Gastroesophageal sphincter (tissue), 4 donors: ENCODE measurements at regions not wholly inside any gene's neighbourhood (a gene's known extent, or its start where the extent isn't known, plus 50 kb on each side); places are given as distances from the start of the nearest gene placed in this dataset.

Experiments used
- ATAC-seq: fragments of 150-250 bp; one replicate; pipeline ENCODE4 v1.9.1; 2016; ENCODE audit warnings: mild to moderate bottlenecking, moderate library complexity
- H3K27ac ChIP-seq, 4 donors: fragments of 200-600 bp; sonication (generic) in 3 of 4; 1 replicate in 3 of 4; 2 replicates in 1 of 4; pipeline ENCODE4 v1.5.1; 2016 to 2019
- H3K27me3 ChIP-seq: fragments of 200-600 bp; sonication (generic); one replicate; pipeline ENCODE4 v1.5.1; 2019
- H3K36me3 ChIP-seq, 2 donors: fragments of 200-600 bp; sonication (generic); one replicate each; pipeline ENCODE4 v1.5.1; 2019; ENCODE audit warnings: control low read depth in 1 of 2
- H3K4me1 ChIP-seq, 3 donors: fragments of 200-600 bp; sonication (generic); 1 replicate in 2 of 3; 2 replicates in 1 of 3; pipeline ENCODE4 v1.5.1; 2016 to 2019; ENCODE audit warnings: control low read depth in 2 of 3
- H3K4me3 ChIP-seq, 2 donors: fragments of 200-600 bp; sonication (generic); one replicate each; pipeline ENCODE4 v1.5.1; 2019; ENCODE audit warnings: mild to moderate bottlenecking in 1 of 2, moderate library complexity in 1 of 2
- H3K9me3 ChIP-seq, 3 donors: fragments of 200-600 bp; sonication (generic); one replicate each; pipeline ENCODE4 v1.5.1; 2017 to 2019; ENCODE audit warnings: control low read depth in 2 of 3
- EP300 ChIP-seq: sonication (generic); formaldehyde crosslinking; IDR thresholded peaks from one replicate; pipeline ENCODE4 v1.6.1; 2017; ENCODE audit warnings: antibody characterized with exemption, mild to moderate bottlenecking
- POLR2A ChIP-seq, 2 donors: fragments of 450-650 bp; IDR thresholded peaks; one replicate each; pipeline ENCODE4 v1.6.1; 2017; ENCODE audit warnings: antibody characterized with exemption in 2 of 2, mild to moderate bottlenecking in 2 of 2, moderate library complexity in 1 of 2
- POLR2AphosphoS5 ChIP-seq: sonication (generic); formaldehyde crosslinking; IDR thresholded peaks from one replicate; pipeline ENCODE4 v1.6.1; 2017; ENCODE audit warnings: antibody characterized with exemption
- WGBS, 2 donors: methylation state at CpG; one replicate each; pipeline ENCODE4 v1.1.5; 2018; ENCODE audit warnings: low coverage in 1 of 2; 5-methylcytosine and 5-hydroxymethylcytosine counted together
- TF ChIP-seq, protein P1 (sequence below), 4 experiments: fragments of 200-600 bp in 2 of 4; fragments of 450-650 bp in 2 of 4; sonication (generic) in 1 of 4; IDR thresholded peaks; one replicate each; pipeline ENCODE4 v1.5.1; 2017 to 2019; ENCODE audit warnings: antibody characterized with exemption in 4 of 4, mild to moderate bottlenecking in 2 of 4, moderate library complexity in 2 of 4

DNA sequence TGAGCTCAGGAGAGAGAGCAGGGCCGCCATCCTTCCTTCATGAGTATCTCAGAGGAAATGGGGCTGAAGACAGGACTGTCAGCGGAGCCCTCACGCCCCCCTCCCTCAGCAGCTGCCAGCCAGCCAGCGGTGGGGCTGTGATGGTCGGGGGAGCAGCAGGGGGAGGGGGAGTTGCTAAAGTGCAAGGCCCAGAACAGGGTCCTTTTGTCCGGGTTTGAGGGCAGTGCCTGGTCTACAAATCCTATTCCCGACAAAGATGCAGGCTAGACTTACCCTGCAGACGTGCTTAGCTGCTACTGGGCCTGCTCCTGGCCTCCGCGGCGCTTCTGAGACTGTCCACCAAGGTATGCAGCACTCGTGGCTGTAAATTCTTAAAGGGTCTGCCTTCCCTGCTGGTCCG is 593.4 kb upstream of the CDH4 start:
- TF ChIP-seq, protein P1, sequence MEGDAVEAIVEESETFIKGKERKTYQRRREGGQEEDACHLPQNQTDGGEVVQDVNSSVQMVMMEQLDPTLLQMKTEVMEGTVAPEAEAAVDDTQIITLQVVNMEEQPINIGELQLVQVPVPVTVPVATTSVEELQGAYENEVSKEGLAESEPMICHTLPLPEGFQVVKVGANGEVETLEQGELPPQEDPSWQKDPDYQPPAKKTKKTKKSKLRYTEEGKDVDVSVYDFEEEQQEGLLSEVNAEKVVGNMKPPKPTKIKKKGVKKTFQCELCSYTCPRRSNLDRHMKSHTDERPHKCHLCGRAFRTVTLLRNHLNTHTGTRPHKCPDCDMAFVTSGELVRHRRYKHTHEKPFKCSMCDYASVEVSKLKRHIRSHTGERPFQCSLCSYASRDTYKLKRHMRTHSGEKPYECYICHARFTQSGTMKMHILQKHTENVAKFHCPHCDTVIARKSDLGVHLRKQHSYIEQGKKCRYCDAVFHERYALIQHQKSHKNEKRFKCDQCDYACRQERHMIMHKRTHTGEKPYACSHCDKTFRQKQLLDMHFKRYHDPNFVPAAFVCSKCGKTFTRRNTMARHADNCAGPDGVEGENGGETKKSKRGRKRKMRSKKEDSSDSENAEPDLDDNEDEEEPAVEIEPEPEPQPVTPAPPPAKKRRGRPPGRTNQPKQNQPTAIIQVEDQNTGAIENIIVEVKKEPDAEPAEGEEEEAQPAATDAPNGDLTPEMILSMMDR (IDR thresholded peaks at IDR 0.05): no peak
- TF ChIP-seq EP300 (no peak), POLR2A (IDR thresholded peaks at IDR 0.05) (no peak), POLR2AphosphoS5 (no peak)
- no peak overlapping the region for H3K27ac ChIP-seq
- H3K27me3 ChIP-seq: peaks cover 12% of the 10 kb centered on the region
- no peaks in the 10 kb centered on the region for H3K4me1 ChIP-seq
- H3K9me3 ChIP-seq: peaks cover 0 to 7% (median 0%) of the 10 kb centered on the region in 3 donors
- ATAC-seq: no peak
- 60 to 78% methylated on average over 4 to 5 of the region's 13 CpGs for WGBS, 2 donors
- no peaks in the 10 kb centered on the region for H3K36me3 ChIP-seq
- H3K4me3 ChIP-seq: no peak overlapping the region

DNA sequence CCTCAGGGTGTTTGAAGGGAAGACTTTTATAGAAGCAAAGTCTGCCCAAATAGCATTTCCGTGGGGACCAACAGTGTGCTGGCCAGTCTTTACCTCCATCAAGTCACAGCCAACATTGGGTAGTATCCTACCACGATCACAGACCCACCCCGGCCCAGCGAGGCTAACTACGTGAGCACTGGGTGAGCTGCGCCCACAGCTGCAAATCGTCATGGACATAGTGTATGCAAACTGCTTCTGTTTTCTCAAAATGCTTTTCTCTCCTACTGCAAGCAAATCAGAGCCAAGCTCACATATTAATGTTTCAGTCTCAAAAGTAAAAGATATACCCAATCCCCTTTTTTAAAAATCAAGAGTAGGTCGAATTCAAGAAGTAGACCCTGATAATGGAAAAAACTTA is 592.8 kb upstream of the CDH4 start:
- Histone ChIP-seq H3K4me1 (no peaks in the 10 kb centered on the region), H3K27ac (no peak overlapping the region), H3K36me3 (no peaks in the 10 kb centered on the region), H3K27me3 (peaks cover 12% of the 10 kb centered on the region), H3K9me3 (peaks cover 0 to 7% (median 0%) of the 10 kb centered on the region in 3 donors), H3K4me3 (no peak overlapping the region)
- ATAC-seq: no peak
- TF ChIP-seq EP300: no peak
- no peak for TF ChIP-seq POLR2AphosphoS5
- TF ChIP-seq POLR2A (IDR thresholded peaks at IDR 0.05): no peak
- TF ChIP-seq, protein P1 (IDR thresholded peaks at IDR 0.05): no peak
- WGBS, 2 donors: 48 to 55% methylated on average over 5 to 6 of the region's 8 CpGs

DNA sequence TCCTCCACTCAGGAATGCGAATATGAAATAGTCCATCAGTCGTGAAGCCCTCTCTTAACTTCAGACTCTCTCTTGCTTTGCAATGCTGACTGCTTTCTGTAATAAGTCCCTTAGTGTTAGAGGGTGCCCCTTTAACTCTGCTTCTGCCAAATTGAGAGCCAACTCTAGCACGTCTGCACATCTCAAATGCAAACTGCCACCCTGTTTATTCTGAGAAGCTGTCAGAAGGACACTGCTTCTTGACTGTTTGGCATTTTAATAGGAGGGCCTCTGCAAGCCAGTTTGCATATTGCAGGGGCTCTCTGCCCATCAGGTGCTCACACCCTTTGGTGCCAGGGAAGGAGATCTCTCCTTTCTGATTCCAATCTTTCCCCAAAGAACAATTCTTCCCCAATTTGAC is 589.8 kb upstream of the CDH4 start:
- WGBS, 2 donors: 24 to 47% methylated on average over 3 of the region's 3 CpGs
- no peaks in the 10 kb centered on the region for H3K4me1 ChIP-seq

DNA sequence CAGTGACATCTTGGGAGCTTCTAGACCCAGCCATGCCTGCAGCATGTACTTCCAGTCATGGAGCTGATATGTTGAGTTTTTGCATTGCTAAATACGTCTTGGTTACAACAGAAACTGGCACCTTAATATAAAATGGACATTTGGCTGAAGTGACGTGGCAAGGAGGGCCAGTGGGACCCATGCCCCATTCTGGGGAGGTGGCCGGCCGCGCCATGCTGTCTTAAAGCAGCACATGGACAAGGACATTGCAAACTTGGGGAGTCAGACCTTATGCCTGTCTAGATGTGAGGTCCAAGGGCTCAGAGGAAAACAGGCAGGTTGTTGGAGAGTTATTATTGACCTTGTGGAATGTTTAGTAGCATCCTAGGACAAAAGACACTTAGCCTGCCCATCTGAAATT is 588.0 kb upstream of the CDH4 start:
- Histone ChIP-seq H3K4me3 (no peak overlapping the region), H3K27ac (no peak overlapping the region), H3K9me3 (no peaks in the 10 kb centered on the region), H3K4me1 (no peaks in the 10 kb centered on the region), H3K27me3 (no peaks in the 10 kb centered on the region), H3K36me3 (no peaks in the 10 kb centered on the region)
- 79 to 90% methylated on average over 5 of the region's 5 CpGs for WGBS, 2 donors
- TF ChIP-seq POLR2A (IDR thresholded peaks at IDR 0.05): no peak
- TF ChIP-seq, protein P1 (IDR thresholded peaks at IDR 0.05): no peak
- no peak for TF ChIP-seq POLR2AphosphoS5
- no peak for TF ChIP-seq EP300
- ATAC-seq: no peak

More for the DNA sequence above, 589.8 kb upstream of the CDH4 start:
- peaks cover 12% of the 10 kb centered on the region for H3K27me3 ChIP-seq
- no peaks in the 10 kb centered on the region for H3K36me3 ChIP-seq
- H3K4me3 ChIP-seq: no peak overlapping the region
- no peak for ATAC-seq
- no peak for TF ChIP-seq EP300
- no peaks in the 10 kb centered on the region for H3K9me3 ChIP-seq
- H3K27ac ChIP-seq: no peak overlapping the region

DNA sequence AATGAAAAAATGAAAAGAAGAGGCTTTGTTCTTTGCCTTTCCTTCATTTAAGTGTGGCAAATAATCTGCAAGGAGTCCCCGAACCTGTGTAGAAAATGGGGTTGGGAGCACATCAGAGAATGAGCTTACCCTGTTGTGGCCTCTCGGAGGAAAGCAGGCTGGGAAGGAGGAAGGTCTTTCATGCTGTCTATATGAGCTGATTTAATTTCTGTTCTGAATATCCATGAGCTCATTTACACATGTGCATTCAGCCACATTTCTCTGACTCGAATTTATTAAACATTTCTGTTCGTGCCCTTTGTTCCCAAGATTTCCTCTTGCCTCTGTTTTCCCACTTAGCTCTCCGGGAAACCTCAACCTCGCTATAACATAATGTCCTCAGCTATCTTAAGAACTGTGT is 584.4 kb upstream of the CDH4 start:
- H3K4me3 ChIP-seq: no peak overlapping the region
- ATAC-seq: no peak
- H3K9me3 ChIP-seq: no peaks in the 10 kb centered on the region
- H3K4me1 ChIP-seq: no peaks in the 10 kb centered on the region
- WGBS, 2 donors: 55 to 57% methylated on average over 4 to 6 of the region's 6 CpGs
- H3K27ac ChIP-seq: no peak overlapping the region
- TF ChIP-seq, protein P1 (IDR thresholded peaks at IDR 0.05): no peak
- no peak for TF ChIP-seq POLR2AphosphoS5
- TF ChIP-seq EP300: no peak
- TF ChIP-seq POLR2A (IDR thresholded peaks at IDR 0.05): no peak
- no peaks in the 10 kb centered on the region for H3K36me3 ChIP-seq
- H3K27me3 ChIP-seq: peaks cover 12% of the 10 kb centered on the region
